ENCODE measurements at regions not wholly inside any gene's neighbourhood (a gene's known extent, or its start where the extent isn't known, plus 50 kb on each side); places are given as distances from the start of the nearest gene placed in this dataset.
"Not testable (repeated sequence)": the region's sequence is repeated elsewhere in the genome, so short reads cannot be mapped to it uniquely, and the experiment has no call there.

DNA sequence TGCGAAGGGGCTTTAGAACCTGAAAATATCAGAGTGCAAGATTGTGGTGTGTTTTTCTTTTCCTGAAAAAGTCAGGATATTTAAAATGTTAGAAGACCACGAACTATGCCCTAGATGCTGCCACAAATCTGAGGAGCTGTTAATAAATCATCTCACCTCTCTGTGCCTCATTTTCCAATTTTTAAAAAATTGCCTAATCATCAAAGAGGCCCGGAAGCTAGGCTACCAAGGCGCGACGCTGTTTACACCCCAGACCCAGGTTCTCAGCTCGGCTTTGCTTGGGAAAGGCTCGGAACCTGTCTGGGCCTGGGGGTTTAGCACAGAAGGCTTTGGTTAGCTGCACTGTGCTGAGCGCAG, 409.6 kb downstream of the BCOR start:
- DNase-seq (ENCODE audit: low read depth in 3 of 3, low spot score in 1 of 3) = no peak

DNA sequence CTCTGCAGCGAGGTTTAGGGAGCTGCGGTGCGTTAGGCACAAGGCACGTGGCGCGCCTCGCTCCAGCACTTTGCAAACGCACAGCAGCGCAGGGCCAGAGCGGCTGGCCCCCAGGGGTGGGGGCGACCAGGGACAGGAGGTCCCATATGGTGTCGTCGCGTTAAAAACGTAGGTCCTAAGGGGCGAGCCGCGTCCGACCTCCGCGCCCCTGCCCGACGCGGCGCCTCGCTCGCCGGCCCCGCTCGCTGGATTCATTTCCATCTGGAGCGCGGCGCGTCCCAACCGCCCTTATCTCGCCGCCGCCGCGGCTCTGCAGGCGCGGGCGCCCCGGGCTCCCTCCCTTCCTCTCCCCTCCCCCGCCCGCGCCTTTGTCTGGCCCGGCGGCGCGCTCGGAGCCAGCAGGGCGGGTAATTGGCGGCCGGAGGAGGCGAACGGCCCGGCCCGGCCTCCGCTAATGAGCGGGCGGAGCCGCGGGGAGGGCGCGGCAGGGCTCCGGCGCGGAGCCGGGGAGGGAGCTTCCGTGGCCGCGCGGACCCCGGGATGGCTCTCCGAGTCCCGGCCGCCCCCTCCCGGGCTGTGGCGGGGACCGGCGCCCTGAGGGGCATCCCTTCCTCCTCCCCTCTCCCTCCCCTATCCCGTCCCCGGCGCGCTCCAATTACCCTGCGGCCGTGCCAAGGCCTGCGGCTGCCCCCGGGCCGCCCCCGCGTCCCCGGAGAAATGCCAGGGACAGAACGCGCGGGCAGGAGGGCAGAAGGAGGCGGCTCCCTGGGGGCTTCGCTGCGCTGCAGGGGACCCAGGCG, 409.0 kb downstream of the BCOR start:
- peak in 1 of 3 donors; percentile 18 for DNase-seq (ENCODE audit: low read depth in 3 of 3, low spot score in 1 of 3)

DNA sequence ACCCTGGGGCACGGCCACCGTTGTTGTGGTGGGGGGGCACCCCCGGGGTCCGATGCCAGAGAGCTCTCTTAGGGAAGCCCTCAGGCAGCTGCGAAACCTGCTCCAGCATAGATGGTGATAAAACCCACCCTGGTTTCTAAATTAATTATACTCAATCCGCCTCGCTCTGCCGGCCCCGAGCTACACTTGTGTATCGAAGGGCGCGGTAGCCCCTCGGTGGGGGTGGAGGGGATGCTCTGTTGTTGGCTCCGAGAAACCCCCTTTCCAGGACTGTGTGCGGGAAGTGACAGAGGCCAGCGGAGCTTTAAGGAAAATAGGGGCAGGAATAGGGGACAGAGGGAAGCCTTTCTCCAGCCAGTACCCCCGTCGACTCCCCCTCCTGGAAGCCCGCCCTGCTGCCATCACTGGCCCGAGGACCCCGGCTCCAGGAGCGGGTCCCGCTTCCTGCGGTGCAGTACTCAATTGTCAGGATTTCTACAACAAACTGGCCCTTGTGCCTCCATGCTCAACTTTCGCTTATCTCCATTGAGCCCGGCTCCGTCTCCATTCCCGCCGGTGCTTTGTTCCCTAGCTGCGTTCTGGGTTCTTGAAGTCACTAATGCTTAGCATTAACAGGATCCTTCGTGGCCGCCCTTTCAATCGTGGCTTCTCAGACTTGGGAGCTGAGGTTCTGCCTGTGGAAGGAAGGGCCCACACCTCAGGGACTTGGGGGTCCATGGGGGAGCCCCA, 408.2 kb downstream of the BCOR start:
- no peak for DNase-seq (ENCODE audit: low read depth in 3 of 3, low spot score in 1 of 3)

DNA sequence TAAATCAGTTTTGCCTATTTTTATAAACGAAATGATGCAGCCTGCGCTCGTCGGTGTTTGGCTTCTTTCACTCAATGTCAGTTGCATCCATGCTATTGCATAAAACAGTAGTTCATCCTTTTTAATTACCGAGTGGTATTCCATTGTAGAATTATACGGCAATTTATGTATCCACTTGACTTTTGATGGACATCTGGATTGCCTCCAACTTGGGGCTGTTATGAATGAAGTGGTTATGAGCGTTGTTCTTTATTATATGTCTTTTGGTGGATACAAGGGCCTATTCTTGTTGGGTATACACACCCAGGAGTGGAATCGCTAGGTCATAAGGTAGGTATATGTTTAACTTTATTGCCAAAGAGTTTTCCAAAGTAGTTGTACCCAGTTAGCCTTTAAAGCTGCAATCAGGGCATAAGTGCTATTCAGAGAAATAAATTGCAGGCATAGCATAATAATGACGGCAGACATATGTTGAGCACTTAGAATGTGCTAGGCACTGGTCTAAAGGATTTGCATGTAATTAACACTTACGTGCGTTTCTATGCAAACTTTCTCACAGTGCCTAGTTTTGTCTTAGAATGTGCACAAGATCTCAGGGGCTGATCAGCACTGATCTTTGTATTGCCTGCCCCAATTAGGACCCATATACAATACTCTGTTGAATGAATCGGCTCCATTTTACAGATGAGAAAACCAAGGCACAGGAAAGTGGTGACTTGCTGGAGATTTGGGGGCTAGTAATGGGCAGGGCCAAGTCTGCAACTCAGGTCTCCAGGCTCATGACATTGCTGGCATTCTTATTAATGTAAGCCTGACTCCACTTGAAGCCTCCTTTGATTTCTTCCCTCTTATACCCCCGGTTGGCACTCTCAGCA, 407.0 kb downstream of the BCOR start:
- no peak for DNase-seq (ENCODE audit: low read depth in 3 of 3, low spot score in 1 of 3)

DNA sequence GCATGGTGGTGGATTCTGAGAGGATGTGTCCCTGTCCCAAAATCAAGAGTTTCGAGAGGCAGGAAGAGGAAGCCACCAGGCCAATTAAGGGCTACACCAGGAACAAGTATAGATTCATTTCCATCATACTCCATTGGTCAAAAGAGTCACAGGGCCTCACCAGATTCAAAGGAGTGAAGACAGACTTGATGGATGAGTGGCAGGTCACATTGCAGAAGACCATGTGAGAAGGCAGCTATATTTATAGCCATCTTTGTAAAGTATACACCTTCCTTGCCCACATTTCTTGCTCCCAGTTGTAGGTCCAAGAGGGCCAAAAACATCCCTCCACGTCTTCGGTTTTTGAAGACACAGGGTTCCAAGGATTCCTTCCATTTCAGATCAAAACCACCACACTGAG, 406.0 kb downstream of the BCOR start:
- no peak for DNase-seq (ENCODE audit: low read depth in 3 of 3, low spot score in 1 of 3)

DNA sequence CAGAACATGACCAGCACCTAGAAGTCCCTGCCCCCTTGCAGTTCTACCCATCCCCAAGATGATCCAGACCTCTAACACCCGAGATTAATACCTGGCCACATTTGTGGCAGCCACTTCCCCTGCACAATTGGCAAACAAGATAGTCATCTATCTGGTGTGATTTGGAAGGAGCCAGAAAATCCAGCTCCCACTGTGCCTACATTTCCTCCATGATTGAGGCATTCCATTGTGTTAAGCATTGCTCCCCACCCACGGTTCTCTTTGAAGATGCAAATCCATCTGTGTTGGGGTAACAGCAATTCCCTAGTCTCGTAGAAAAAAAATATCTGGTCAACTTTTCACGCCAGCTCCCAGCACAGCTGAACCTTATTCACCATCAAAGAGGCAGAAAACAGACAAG, 405.0 kb downstream of the BCOR start:
- no peak for DNase-seq (ENCODE audit: low read depth in 3 of 3, low spot score in 1 of 3)

DNA sequence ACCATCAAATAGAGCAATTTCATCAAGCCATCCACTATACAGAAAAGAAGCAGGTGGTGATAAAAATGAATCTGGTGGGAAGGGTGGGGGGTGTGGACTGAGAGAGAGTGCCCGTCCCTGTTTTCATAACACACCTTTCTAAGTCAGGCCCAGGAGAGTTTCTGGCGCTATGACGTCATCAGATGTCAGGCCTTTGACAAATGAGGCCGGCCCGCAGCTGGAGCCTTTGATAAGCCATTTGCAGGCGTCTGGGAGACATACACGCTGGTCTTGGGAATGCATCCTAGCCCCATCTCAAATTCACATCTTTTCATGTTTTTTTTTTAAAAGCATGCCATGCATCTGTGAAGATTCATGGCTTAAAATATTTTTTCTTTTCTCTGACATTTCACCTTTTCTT, 404.5 kb downstream of the BCOR start:
- DNase-seq (ENCODE audit: low read depth in 3 of 3, low spot score in 1 of 3) = no peak

DNA sequence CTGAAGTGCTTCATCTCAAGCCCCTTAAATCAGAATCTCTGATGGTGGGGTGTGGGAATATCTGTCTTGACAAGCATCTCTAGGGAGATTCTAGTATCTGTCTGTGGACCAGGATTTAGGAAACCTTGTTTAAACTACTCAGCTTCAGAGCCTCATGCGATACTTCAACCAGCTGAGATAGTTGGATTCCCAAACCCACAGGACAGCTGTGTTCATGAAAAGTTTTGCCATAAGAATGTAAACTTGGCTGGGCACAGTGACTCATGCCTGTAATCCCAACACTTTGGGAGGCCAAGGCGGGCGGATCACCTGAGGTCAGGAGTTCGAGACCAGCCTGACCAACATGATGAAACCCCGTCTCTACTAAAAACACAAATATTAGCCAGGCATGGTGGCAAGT, 395.1 kb downstream of the BCOR start:
- DNase-seq (ENCODE audit: low read depth in 3 of 3, low spot score in 1 of 3) = not testable (repeated sequence)

DNA sequence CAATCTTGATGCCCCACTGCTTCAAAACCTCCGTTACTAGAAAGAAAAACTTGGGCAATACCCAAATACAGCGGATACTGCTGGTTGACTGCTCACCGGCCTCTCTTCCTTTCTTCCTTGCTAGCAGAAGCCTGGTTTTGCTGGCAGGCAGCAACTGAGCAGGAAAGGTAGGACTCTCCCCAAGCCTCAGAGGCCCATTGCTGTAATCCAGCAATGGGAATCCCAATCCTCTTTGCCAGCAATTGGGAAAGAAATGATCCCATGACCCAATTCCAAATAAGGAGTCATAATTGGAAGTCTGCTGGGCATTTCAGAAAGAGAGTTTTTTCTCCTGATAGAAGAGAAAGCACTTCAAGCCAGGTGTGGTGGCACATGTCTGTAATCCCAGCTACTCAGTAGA, 394.5 kb downstream of the BCOR start:
- no peak for DNase-seq (ENCODE audit: low read depth in 3 of 3, low spot score in 1 of 3)

DNA sequence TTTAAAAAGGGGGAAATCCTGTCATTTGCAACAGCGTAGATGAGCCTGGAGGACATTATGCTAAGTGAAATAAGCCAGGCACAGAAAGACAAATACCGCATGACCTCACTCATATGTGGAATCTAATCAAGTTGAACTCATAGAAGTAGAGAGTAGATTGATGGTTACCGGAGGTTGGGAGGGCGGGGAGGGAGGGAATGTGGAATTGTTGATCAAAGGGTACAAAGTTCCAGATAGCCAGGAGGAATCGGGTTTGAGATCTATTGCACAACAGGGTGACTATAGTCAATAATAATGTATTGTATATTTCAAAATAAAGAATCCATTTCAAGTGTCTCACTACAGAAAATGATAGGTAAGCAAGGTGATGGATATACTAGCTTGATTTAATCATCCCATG, 393.2 kb downstream of the BCOR start:
- DNase-seq (ENCODE audit: low read depth in 3 of 3, low spot score in 1 of 3) = no peak

DNA sequence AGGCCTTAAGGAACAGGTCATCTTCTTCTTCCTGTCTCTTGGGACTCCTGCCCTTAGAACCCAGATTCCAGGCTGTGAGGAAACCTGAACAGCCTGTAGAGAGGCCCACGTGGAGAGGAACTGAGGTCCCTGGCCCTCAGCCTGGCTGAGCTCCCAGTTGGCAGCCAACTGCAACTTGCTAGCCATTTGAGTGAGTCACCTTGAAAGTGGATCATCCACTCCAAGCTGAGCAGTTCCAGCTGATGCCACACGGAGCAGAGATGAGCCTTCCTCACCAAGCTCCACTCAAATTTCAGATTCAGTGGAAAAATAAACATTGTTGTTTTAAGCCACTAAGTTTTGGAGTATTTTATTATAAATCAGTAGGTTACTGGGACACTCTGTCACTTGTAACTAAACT, 392.5 kb downstream of the BCOR start:
- no peak for DNase-seq (ENCODE audit: low read depth in 3 of 3, low spot score in 1 of 3)

DNA sequence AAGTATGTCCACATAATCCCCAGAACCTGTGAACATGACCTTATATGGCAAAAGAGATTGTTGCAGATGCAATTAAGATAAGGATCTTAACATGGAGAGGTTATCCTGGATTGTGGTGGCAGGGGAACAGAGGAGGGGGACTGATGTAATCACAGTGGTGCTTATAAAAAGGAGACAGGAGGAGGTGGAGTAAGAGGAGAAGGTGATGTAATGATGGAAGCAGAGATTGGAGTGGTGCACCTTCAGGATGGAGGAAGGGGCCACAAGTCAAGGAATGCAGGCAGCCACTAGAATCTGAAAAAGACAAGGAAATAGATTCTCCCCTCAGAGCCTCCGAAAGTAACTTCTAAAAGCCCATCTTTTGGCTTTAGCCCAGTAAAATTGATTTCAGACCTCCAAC, 388.4 kb downstream of the BCOR start:
- DNase-seq (ENCODE audit: low read depth in 3 of 3, low spot score in 1 of 3) = no peak

DNA sequence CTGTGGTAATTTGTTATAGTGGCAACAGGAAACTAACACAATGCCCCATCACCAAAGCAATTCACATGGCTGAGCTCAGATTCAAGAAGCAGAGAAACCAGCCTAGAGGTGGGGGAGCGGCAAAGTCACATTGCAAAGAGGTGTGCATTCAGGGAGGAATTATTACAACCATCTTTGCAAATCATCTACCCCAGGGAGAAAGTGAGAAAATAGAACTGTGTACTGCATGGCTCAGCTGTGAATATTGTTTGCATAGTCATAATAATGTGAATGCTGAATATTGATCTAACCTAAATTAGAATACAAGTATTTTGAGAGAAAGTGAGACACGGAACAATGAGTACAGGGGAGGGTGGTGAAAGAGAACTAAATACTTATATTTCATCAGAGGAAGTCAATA, 387.9 kb downstream of the BCOR start:
- DNase-seq (ENCODE audit: low read depth in 3 of 3, low spot score in 1 of 3) = no peak

DNA sequence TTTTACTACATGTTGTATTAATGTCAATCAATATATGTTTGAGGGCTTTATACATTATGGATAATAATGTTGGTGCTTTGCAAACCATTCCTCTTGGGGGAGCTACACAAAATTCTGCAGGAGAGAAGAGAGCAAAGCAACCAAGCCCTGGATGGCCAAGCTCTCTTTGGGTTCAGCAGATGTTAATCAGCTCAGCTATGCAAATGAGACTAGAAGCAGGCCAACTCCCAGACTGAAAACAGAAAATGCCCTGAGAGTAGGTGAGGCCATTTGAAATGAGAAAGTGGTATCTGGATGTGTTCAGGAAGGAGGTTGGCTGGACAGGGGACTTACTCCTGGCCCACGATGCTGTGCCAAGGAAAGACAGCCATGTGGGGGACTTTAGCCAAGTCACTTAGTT, 387.0 kb downstream of the BCOR start:
- DNase-seq (ENCODE audit: low read depth in 3 of 3, low spot score in 1 of 3) = no peak

DNA sequence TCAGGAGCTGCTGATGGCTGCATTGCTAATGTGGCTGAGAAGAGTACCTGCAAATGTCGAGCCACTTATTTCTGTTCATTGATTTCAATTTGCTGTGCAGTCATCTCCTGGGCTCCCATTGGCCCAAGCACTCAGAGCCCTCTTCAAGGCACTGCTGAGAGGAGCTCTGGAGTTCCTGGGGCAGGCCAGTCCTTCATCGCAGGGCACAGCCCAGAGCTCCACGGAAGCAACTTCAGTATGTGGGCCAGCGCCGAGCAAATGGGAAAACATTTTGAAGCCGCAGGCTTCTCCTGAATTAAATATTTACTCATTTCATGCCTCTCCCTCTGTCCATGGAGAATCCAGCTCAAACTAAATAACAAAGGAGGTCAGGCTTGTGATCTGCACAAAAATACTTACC, 383.3 kb downstream of the BCOR start:
- DNase-seq (ENCODE audit: low read depth in 3 of 3, low spot score in 1 of 3) = no peak

DNA sequence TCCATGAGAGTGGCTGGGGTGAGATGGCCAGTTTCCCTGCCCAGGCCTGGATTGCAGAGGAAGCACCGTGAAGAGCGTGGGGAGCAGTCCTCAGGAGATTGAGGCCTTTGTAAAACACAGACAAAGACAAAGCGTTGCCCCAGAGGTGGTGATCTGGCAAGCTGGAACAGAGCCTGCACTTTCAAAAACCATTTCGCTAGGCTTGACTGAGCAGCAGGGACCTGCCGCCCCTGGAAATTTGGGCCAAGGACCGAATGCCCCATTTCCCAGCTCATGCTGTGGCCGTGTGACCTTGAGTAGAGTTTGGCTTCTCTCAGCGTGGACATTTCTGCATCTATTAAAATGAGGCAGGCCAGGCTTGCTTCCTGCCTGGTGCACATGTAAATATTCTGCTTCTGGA, 381.4 kb downstream of the BCOR start:
- no peak for DNase-seq (ENCODE audit: low read depth in 3 of 3, low spot score in 1 of 3)

DNA sequence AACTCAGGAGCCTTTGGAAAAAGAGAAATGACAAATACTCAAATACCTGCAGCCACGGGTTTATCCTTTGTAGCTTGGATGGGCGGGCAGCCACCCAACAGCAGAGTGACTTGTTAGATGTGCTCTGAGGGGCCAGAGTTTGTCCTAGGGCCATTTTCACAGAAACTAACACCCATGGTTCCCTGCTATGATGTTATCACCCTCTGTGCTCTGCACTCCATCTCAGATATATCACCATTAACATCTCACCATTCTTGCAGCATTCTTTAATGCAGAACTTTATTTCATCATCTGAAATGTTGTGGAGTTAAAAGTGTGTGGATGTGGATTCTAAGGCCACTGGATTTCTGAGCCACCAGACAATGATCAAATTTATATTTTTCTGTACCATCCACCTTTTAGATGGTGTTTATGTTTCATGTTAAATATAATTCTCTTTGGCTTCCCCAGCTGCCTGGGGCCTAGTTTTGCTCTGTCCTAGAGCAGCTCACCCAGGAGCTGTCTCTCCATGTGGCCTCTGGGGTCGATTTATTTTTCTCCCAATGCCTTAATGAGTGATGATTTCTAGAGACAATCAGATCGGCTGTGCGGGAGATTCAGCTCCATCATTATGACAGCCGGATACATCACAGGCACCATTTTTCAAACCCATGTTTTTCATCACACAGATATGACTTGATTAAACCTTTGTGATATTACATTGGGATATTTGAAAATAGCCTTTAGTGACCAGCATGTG, 380.8 kb downstream of the BCOR start:
- no peak for DNase-seq (ENCODE audit: low read depth in 3 of 3, low spot score in 1 of 3)

DNA sequence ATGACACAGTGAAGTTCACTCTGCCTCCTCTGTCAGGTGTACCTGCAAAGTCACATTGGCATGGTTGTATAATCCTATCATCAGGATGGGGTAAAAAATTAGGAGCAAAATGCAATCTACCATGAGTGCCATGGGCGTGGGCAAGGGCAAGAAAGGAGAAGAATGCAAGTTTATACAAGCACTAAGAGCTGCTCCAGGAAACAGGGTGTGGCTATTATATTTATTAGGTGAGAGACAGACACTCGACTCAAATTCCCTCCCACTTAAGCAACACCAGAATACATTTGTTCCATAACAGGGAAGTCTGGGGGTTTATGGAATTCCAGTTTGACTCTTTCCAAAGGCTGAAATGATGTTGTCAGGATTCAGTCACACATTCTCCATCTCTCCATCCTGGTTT, 378.8 kb downstream of the BCOR start:
- no peak for DNase-seq (ENCODE audit: low read depth in 3 of 3, low spot score in 1 of 3)

DNA sequence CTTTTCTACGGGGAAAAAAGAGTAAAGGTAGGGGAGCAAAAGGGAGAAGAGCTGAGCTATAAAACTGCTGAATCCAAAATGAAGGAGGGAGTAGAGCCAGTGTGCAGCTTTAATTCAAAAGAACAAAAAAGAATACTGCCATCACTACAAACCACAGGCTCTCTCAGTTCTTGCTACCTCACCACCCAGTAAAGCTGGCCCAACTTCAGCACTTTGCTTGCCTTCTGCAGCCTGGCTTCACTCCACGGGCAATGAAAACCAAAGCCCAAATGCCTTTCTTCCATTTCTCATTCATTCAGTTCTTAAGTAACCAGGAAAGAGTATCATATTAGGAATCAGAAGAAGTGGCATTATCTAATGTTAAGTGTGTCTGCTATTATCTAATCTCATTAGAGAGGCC, 376.8 kb downstream of the BCOR start:
- DNase-seq (ENCODE audit: low read depth in 3 of 3, low spot score in 1 of 3) = no peak

DNA sequence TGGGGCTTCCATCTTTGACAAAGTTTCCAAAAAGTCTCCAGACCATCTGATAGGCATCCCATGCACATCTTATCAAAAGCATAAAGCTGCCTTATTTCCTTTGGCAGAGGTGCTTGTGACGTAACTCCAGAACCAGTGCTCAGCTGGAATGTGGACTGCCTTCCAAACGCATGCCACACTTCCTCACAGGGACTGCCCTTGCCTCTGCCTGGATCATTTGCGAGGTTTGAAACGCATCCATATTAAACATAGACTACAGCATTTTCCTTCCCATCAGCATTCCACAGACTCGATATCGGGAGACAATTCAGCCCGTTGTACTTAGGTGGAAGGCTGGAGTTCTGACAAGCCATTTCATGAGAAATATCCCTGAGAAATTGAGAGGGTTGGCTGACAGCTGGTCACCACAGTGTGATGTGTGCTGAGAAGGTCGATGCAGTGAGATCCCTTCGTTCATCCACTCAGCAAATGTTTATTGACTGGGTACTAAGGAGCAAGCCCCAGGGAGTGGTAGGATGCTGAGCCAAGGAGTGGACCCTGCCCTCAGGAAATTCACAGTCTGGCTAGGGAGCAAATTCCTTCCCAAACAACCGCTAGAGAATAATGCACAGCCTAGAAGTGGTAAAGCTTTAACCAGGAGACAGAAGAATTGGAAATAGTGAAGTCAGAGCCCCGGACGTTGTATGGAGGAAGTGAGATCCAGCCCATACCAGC, 376.0 kb downstream of the BCOR start:
- DNase-seq (ENCODE audit: low read depth in 3 of 3, low spot score in 1 of 3) = no peak

DNA sequence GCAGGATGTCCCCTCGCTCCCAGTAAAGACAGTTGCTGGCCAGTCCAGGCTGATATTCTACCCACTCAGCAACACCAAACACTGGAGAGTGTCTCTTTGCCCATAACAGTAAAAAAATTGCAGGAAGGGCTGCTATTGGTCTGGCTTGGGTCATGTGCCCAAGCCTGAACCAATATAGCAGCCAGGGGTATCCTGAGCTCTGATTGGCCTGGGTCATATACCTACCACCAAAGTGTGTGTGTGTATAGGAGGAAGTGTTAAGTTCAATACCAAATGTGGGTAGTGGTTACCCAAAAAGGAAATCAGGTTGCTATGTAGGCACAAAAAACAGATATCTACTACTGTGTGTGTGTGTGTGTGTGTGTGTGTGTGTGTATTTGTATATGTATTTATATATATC, 373.2 kb downstream of the BCOR start:
- no peak for DNase-seq (ENCODE audit: low read depth in 3 of 3, low spot score in 1 of 3)
